ENCODE measurements at regions not wholly inside any gene's neighbourhood (a gene's known extent, or its start where the extent isn't known, plus 50 kb on each side); places are given as distances from the start of the nearest gene placed in this dataset.
A peak's percentile ranks its signal among the peaks of the same experiment; 100 is the strongest.

- H3K79me2 ChIP-seq (ENCODE audit: low read depth), result no peaks in the 10 kb centered on the region
- TF ChIP-seq EZH2 (IDR thresholded peaks at IDR 0.05; ENCODE audit: low read depth) (no peak), CTCF (conservative IDR thresholded peaks at IDR 0.05) (no peak)
- CTCF ChIA-PET, result no interaction called here
- H3K27me3 ChIP-seq (ENCODE audit: insufficient read depth, low read depth), result no peaks in the 10 kb centered on the region
- H4K20me1 ChIP-seq (ENCODE audit: insufficient read depth), result no peaks in the 10 kb centered on the region
- H3K27ac ChIP-seq, result no peak overlapping the region
- intact Hi-C loops (cut with micrococcal nuclease; ENCODE audit: unreplicated experiment), result loop anchor here (2.0 kb wide), 1 partner anchor 15 kb away; no protein-coding TSS in a partner anchor
- H3K36me3 ChIP-seq (ENCODE audit: low read depth), result no peaks in the 10 kb centered on the region
- no peak overlapping the region for H3K4me2 ChIP-seq
- BruUV-seq (replicated peaks), result no TSS peak
- DNase-seq, result no peak
- POLR2A ChIA-PET (ENCODE audit: unreplicated experiment), result no interaction called here
- no peak overlapping the region for H3K4me3 ChIP-seq
- H3K4me1 ChIP-seq (replicated peaks; ENCODE audit: insufficient read depth), result peaks cover 16% of the 10 kb centered on the region
- H3K9me2 ChIP-seq (ENCODE audit: insufficient read depth), result no peaks in the 10 kb centered on the region
- H3K9me3 ChIP-seq (ENCODE audit: insufficient read depth, low read depth), result no peaks in the 10 kb centered on the region; the same call in 1 of the 2 replicates
- no peak overlapping the region for H2AFZ ChIP-seq
- H3F3A ChIP-seq (ENCODE audit: insufficient read depth, low read depth), result peaks cover 5% of the 10 kb centered on the region
Observed at GRCh38 chr13:50616101-50616500, 227.4 kb downstream of the DLEU7 start.

- Histone ChIP-seq H3K4me1 (replicated peaks; ENCODE audit: insufficient read depth) (peaks cover 16% of the 10 kb centered on the region), H2AFZ (no peak overlapping the region), H3K9me3 (ENCODE audit: insufficient read depth, low read depth) (no peaks in the 10 kb centered on the region; the same call in 1 of the 2 replicates), H4K20me1 (ENCODE audit: insufficient read depth) (no peaks in the 10 kb centered on the region), H3K4me3 (no peak overlapping the region), H3K79me2 (ENCODE audit: low read depth) (no peaks in the 10 kb centered on the region), H3K4me2 (peak overlapping the region; percentile 28; the same call in 1 of the 2 replicates), H3K9me2 (ENCODE audit: insufficient read depth) (no peaks in the 10 kb centered on the region), H3F3A (ENCODE audit: insufficient read depth, low read depth) (peaks cover 5% of the 10 kb centered on the region), H3K27ac (0 out of 2 replicates have a peak overlapping the region, but pooled peaks have one; percentile 5), H3K36me3 (ENCODE audit: low read depth) (no peaks in the 10 kb centered on the region), H3K27me3 (ENCODE audit: insufficient read depth, low read depth) (no peaks in the 10 kb centered on the region)
- ChIA-PET POLR2A (ENCODE audit: unreplicated experiment) (no interaction called here), CTCF (no interaction called here)
- intact Hi-C loops (cut with micrococcal nuclease; ENCODE audit: unreplicated experiment), result loop anchor here (2.0 kb wide), 1 partner anchor 14 kb away; no protein-coding TSS in a partner anchor
- DNase-seq, result peak in 1 of 2 experiments; percentile 73
- BruUV-seq (replicated peaks), result no TSS peak
- TF ChIP-seq CTCF (conservative IDR thresholded peaks at IDR 0.05), result no peak
- no peak for TF ChIP-seq EZH2 (IDR thresholded peaks at IDR 0.05; ENCODE audit: low read depth)
Observed at GRCh38 chr13:50617134-50617721, 226.3 kb downstream of the DLEU7 start.

GRCh38 chr13:50618206-50618605 lies 225.3 kb downstream of the DLEU7 start:
- Histone ChIP-seq H3K27me3 (ENCODE audit: insufficient read depth, low read depth) (no peaks in the 10 kb centered on the region), H2AFZ (no peak overlapping the region), H3K4me2 (no peak overlapping the region), H3F3A (ENCODE audit: insufficient read depth, low read depth) (peaks cover 5% of the 10 kb centered on the region), H3K4me1 (replicated peaks; ENCODE audit: insufficient read depth) (peaks cover 16% of the 10 kb centered on the region), H3K9me2 (ENCODE audit: insufficient read depth) (no peaks in the 10 kb centered on the region), H3K27ac (no peak overlapping the region), H3K79me2 (ENCODE audit: low read depth) (no peaks in the 10 kb centered on the region), H3K4me3 (no peak overlapping the region), H4K20me1 (ENCODE audit: insufficient read depth) (no peaks in the 10 kb centered on the region), H3K9me3 (ENCODE audit: insufficient read depth, low read depth) (no peaks in the 10 kb centered on the region; the same call in 1 of the 2 replicates), H3K36me3 (ENCODE audit: low read depth) (no peaks in the 10 kb centered on the region)
- intact Hi-C loops (cut with micrococcal nuclease; ENCODE audit: unreplicated experiment), result no loop called here
- no TSS peak for BruUV-seq (replicated peaks)
- TF ChIP-seq EZH2 (IDR thresholded peaks at IDR 0.05; ENCODE audit: low read depth), result no peak
- no peak for TF ChIP-seq CTCF (conservative IDR thresholded peaks at IDR 0.05)
- POLR2A ChIA-PET (ENCODE audit: unreplicated experiment), result no interaction called here
- DNase-seq, result no peak
- CTCF ChIA-PET, result interaction anchor here (0.7 kb wide), 1 partner anchor 1295 kb away, joined by 3 read pairs; no protein-coding TSS in a partner anchor

Data from PC-9 (cell line).